DND-41 (cell line): ENCODE measurements at regions not wholly inside any gene's neighbourhood (a gene's known extent, or its start where the extent isn't known, plus 50 kb on each side); places are given as distances from the start of the nearest gene placed in this dataset.
"Not testable (repeated sequence)": the region's sequence is repeated elsewhere in the genome, so short reads cannot be mapped to it uniquely, and the experiment has no call there.

Source experiments
- ATAC-seq: fragments of 200-7000 bp; cut with Tn5 transposase; 3 replicates; pipeline ENCODE4 v1.9.1; 2021; ENCODE audit warnings: low read depth; ENCODE audit not compliant: insufficient read depth
- DNase-seq: peaks from one replicate; pipeline ENCODE4 v3.0.0-alpha.2; 2020
- H2AFZ ChIP-seq: 2 replicates; pipeline ENCODE4 v1.6.0; 2012; ENCODE audit warnings: low read depth, low read length
- H3K27ac ChIP-seq: 2 replicates; pipeline ENCODE4 v1.5.1; 2012; ENCODE audit warnings: low read length, inconsistent platforms
- H3K27me3 ChIP-seq: fragments of 200-600 bp; sonication (generic); 2 replicates; pipeline ENCODE4 v1.6.0; 2012; ENCODE audit warnings: low read length, mild to moderate bottlenecking, inconsistent platforms; ENCODE audit not compliant: insufficient read depth, poor library complexity
- H3K36me3 ChIP-seq: 2 replicates; pipeline ENCODE4 v1.5.1; 2012; ENCODE audit warnings: low read length, inconsistent platforms; ENCODE audit not compliant: insufficient read depth
- H3K4me1 ChIP-seq: 2 replicates; pipeline ENCODE4 v1.5.1; 2012; ENCODE audit warnings: mild to moderate bottlenecking, low read length; ENCODE audit not compliant: insufficient read depth
- H3K4me2 ChIP-seq: 2 replicates; pipeline ENCODE4 v1.6.0; 2012; ENCODE audit warnings: mild to moderate bottlenecking, moderate library complexity, low read length, inconsistent platforms; ENCODE audit not compliant: insufficient read depth
- H3K4me3 ChIP-seq, 2 experiments: fragments of 200-600 bp in 1 of 2; shearing (Covaris generic) in 1 of 2; 2 replicates each; pipeline ENCODE4 v1.5.1; 2012 to 2016; ENCODE audit warnings: inconsistent platforms in 2 of 2, low read length in 2 of 2, mild to moderate bottlenecking in 2 of 2, low read depth in 1 of 2, moderate library complexity in 1 of 2
- H3K79me2 ChIP-seq: 2 replicates; pipeline ENCODE4 v1.6.0; 2012; ENCODE audit warnings: low read length, inconsistent platforms; ENCODE audit not compliant: insufficient read depth
- H3K9ac ChIP-seq: 2 replicates; pipeline ENCODE4 v1.6.0; 2012; ENCODE audit warnings: low read depth, mild to moderate bottlenecking, inconsistent platforms, low read length, moderate library complexity
- H3K9me3 ChIP-seq: 2 replicates; pipeline ENCODE4 v1.5.1; 2012; ENCODE audit warnings: low read length, moderate library complexity, mild to moderate bottlenecking, inconsistent platforms; ENCODE audit not compliant: insufficient read depth, severe bottlenecking
- H4K20me1 ChIP-seq: 2 replicates; pipeline ENCODE4 v1.6.0; 2012; ENCODE audit warnings: low read length; ENCODE audit not compliant: insufficient read depth
- EZH2 ChIP-seq: IDR thresholded peaks from 3 replicates; pipeline ENCODE4 v1.6.1; 2012; ENCODE audit warnings: borderline replicate concordance, low read depth, mild to moderate bottlenecking, moderate library complexity, low read length, inconsistent platforms; ENCODE audit not compliant: severe bottlenecking
- TF ChIP-seq, protein P1 (sequence below): IDR thresholded peaks from 2 replicates; pipeline ENCODE4 v1.5.1; 2012; ENCODE audit warnings: borderline replicate concordance, low read length, moderate library complexity, mild to moderate bottlenecking; ENCODE audit not compliant: poor library complexity, severe bottlenecking; ENCODE audit errors: extremely low read depth

DNA sequence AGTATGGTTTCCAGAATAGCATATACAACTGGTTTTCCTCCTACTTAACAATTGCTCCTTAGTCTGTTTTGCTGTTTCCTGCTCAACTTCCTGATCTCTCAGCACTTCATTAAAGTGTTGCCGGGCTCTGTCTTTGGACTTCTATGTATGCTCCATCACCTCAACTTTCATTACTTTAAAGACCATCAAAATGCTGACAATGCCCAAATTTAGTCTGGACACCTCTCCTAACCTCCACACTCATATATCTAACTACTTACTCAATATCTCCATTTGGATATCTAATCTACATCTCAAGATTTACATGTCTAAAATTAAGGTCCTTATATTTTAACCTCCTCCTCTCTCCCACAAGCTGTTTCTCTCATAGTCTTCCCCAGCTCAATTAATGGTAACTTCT lies 54.4 kb upstream of the LGR5 start:
- no peaks in the 10 kb centered on the region for H3K9me3 ChIP-seq
- H3K36me3 ChIP-seq = no peaks in the 10 kb centered on the region
- H3K27me3 ChIP-seq = no peaks in the 10 kb centered on the region
- H3K79me2 ChIP-seq = no peaks in the 10 kb centered on the region
- ATAC-seq (no peak), DNase-seq (no peak)
- H3K27ac ChIP-seq = no peak overlapping the region
- no peak overlapping the region for H2AFZ ChIP-seq
- H3K9ac ChIP-seq = no peak overlapping the region
- TF ChIP-seq, protein P1, sequence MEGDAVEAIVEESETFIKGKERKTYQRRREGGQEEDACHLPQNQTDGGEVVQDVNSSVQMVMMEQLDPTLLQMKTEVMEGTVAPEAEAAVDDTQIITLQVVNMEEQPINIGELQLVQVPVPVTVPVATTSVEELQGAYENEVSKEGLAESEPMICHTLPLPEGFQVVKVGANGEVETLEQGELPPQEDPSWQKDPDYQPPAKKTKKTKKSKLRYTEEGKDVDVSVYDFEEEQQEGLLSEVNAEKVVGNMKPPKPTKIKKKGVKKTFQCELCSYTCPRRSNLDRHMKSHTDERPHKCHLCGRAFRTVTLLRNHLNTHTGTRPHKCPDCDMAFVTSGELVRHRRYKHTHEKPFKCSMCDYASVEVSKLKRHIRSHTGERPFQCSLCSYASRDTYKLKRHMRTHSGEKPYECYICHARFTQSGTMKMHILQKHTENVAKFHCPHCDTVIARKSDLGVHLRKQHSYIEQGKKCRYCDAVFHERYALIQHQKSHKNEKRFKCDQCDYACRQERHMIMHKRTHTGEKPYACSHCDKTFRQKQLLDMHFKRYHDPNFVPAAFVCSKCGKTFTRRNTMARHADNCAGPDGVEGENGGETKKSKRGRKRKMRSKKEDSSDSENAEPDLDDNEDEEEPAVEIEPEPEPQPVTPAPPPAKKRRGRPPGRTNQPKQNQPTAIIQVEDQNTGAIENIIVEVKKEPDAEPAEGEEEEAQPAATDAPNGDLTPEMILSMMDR = no peak
- no peak overlapping the region for H3K4me3 ChIP-seq
- no peaks in the 10 kb centered on the region for H4K20me1 ChIP-seq
- no peak overlapping the region for H3K4me2 ChIP-seq
- H3K4me1 ChIP-seq = no peaks in the 10 kb centered on the region

DNA sequence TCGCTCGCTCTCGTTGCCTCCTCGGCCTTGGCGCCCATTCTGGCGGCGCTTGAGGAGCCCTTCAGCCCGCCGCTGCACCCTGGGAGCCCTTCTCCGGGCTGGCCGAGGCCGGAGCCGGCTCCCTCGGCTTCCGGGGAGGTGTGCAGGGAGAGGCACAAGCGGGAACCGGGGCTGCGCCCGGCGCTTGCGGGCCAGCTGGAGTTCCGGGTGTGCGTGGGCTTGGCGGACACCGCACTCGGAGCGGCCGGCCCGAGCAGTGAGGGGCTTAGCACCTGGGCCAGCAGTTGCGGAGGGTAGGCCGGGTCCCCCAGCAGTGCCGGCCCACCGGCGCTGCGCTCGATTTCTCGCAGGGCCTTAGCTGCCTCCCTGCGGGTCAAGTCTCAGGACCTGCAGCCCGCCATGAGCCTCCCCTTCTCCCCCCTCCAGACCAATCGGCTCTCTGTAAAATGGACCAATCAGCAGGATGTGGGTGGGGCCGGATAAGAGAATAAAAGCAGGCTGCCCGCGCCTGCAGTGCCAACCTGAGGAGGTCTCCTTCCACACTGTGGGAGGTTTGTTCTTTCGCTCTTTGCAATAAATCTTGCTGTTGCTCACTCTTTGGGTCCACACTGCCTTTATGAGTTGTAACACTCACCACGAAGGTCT lies 62.8 kb upstream of the LGR5 start:
- not testable (repeated sequence) for H3K79me2 ChIP-seq, H3K27me3 ChIP-seq, H3K36me3 ChIP-seq, DNase-seq, H3K9me3 ChIP-seq, H3K4me2 ChIP-seq, H3K9ac ChIP-seq, H2AFZ ChIP-seq, ATAC-seq, H3K4me1 ChIP-seq, H3K4me3 ChIP-seq, H3K27ac ChIP-seq, H4K20me1 ChIP-seq

DNA sequence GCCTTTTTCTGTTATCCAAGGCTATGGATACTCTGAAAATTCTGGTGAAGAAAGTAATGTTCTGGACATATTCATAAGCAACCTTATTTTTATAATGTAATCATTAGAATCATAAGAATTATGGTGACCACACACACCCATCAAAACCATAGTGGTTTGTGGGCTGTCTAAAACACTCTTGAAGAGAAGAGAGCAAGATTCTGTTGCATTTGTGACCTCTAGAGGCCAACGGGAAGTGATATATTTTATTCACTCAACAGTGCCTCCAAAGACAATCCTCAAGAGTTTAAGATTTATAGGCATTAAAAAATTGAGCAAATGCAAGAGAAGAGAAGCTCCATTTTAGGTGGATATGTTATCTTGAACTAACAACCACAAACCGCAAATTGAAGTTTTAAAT lies 68.5 kb upstream of the LGR5 start:
- H2AFZ ChIP-seq = no peak overlapping the region
- H4K20me1 ChIP-seq = no peaks in the 10 kb centered on the region
- H3K4me1 ChIP-seq = no peaks in the 10 kb centered on the region
- no peak overlapping the region for H3K4me2 ChIP-seq
- no peak for ATAC-seq
- no peak for DNase-seq
- no peaks in the 10 kb centered on the region for H3K36me3 ChIP-seq
- H3K9me3 ChIP-seq = no peaks in the 10 kb centered on the region
- no peak overlapping the region for H3K9ac ChIP-seq
- H3K4me3 ChIP-seq = no peak overlapping the region
- H3K79me2 ChIP-seq = no peaks in the 10 kb centered on the region
- no peaks in the 10 kb centered on the region for H3K27me3 ChIP-seq
- TF ChIP-seq, protein P1 = no peak
- TF ChIP-seq EZH2 = no peak
- no peak overlapping the region for H3K27ac ChIP-seq

DNA sequence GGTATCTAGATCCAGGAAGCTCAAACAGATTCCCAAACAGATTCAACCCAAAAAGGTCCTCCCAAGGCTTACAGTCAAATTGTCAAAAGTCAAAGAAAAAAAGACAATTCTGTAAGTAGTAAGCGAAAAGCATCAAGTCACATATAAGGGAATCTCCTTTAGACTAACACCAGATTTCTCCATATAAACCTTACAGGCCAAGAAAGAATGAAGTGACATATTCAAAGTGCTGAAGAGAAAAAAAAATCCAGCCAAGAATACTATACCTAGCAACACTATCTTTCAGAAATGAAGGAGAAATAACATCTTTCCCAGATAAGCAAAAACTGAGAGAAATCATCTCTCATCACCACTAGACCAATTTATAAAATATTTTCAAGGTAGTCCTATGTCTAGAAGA lies 79.6 kb upstream of the LGR5 start:
- Histone ChIP-seq H3K9me3 (no peaks in the 10 kb centered on the region), H4K20me1 (no peaks in the 10 kb centered on the region), H3K27ac (no peak overlapping the region), H3K27me3 (no peaks in the 10 kb centered on the region), H3K4me2 (no peak overlapping the region), H3K4me3 (no peak overlapping the region), H3K9ac (no peak overlapping the region), H2AFZ (no peak overlapping the region), H3K79me2 (no peaks in the 10 kb centered on the region), H3K4me1 (no peaks in the 10 kb centered on the region), H3K36me3 (no peaks in the 10 kb centered on the region)
- TF ChIP-seq, protein P1 = no peak
- no peak for TF ChIP-seq EZH2
- ATAC-seq (no peak), DNase-seq (no peak)
